ENCODE measurements at regions not wholly inside any gene's neighbourhood (a gene's known extent, or its start where the extent isn't known, plus 50 kb on each side); places are given as distances from the start of the nearest gene placed in this dataset.

- Histone ChIP-seq H3K27ac (ENCODE audit: low read length) (no peak overlapping the region), H3K36me3 (ENCODE audit: control insufficient read depth in 1 of 2, insufficient read depth in 2 of 2, low read length in 2 of 2) (no peaks in the 10 kb centered on the region), H3K4me1 (ENCODE audit: control insufficient read depth in 1 of 2, insufficient read depth in 2 of 2, low read length in 2 of 2) (no peaks in the 10 kb centered on the region), H3K9me3 (ENCODE audit: control insufficient read depth in 1 of 2, low read length in 2 of 2) (no peaks in the 10 kb centered on the region), H3K27me3 (ENCODE audit: low read depth, low read length) (no peaks in the 10 kb centered on the region), H3K4me3 (ENCODE audit: low read depth in 1 of 2, low read length in 2 of 2) (no peak overlapping the region)
Observed at GRCh38 chr12:111158992-111159391, 209.9 kb downstream of the PHETA1 start.

- no peaks in the 10 kb centered on the region for H3K27me3 ChIP-seq (ENCODE audit: low read depth, low read length)
- no peak overlapping the region for H3K27ac ChIP-seq (ENCODE audit: low read length)
- no peaks in the 10 kb centered on the region for H3K9me3 ChIP-seq (ENCODE audit: control insufficient read depth in 1 of 2, low read length in 2 of 2)
- H3K4me1 ChIP-seq (ENCODE audit: control insufficient read depth in 1 of 2, insufficient read depth in 2 of 2, low read length in 2 of 2): no peaks in the 10 kb centered on the region
- no peaks in the 10 kb centered on the region for H3K36me3 ChIP-seq (ENCODE audit: control insufficient read depth in 1 of 2, insufficient read depth in 2 of 2, low read length in 2 of 2)
- no peak overlapping the region for H3K4me3 ChIP-seq (ENCODE audit: low read depth in 1 of 2, low read length in 2 of 2)
Observed at GRCh38 chr12:111157486-111157885, 211.4 kb downstream of the PHETA1 start.

DNA sequence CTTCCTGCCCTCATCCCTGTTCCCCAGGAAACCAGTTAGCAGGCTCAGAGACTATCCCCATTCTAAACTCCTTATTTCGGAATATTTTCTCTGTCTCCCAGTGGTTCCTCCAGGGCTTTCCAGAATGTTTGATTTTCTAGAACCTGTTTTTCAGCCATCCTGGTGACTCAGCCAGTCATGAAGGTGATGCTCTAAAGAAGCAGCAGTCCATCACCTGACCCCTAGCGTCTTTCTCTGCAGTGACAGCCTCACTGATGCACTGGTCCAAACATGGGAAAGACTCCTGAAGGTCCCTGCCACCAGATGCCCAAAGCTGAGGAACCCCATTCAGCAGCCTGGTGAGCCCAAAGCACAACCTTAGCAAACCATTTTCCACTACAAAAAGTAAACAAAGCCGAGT, 212.6 kb downstream of the PHETA1 start:
- H3K9me3 ChIP-seq (ENCODE audit: control insufficient read depth in 1 of 2, low read length in 2 of 2): no peaks in the 10 kb centered on the region
- no peaks in the 10 kb centered on the region for H3K36me3 ChIP-seq (ENCODE audit: control insufficient read depth in 1 of 2, insufficient read depth in 2 of 2, low read length in 2 of 2)
- no peaks in the 10 kb centered on the region for H3K27me3 ChIP-seq (ENCODE audit: low read depth, low read length)
- no peak overlapping the region for H3K4me3 ChIP-seq (ENCODE audit: low read depth in 1 of 2, low read length in 2 of 2)
- no peaks in the 10 kb centered on the region for H3K4me1 ChIP-seq (ENCODE audit: control insufficient read depth in 1 of 2, insufficient read depth in 2 of 2, low read length in 2 of 2)
- no peak overlapping the region for H3K27ac ChIP-seq (ENCODE audit: low read length)

DNA sequence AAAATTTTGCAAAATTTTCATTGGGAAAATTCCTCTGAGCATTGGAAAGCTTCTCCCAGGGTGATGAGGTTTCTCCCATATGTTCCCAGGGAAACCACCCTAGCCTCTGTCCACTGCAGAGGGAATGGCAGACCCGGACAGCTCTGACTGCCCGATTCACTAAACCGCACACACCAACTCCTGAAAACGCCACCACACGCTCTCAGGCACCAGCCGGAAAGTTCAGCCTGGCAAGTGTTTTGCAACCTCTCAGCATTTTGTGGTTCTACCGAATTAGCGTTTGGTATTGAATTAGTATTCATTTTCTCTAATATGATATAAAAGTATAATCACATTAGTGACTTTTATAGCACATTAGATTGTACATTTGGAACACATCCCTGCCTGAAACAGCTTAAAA, 213.4 kb downstream of the PHETA1 start:
- Histone ChIP-seq H3K4me3 (ENCODE audit: low read depth in 1 of 2, low read length in 2 of 2) (no peak overlapping the region), H3K36me3 (ENCODE audit: control insufficient read depth in 1 of 2, insufficient read depth in 2 of 2, low read length in 2 of 2) (no peaks in the 10 kb centered on the region), H3K4me1 (ENCODE audit: control insufficient read depth in 1 of 2, insufficient read depth in 2 of 2, low read length in 2 of 2) (no peaks in the 10 kb centered on the region), H3K27me3 (ENCODE audit: low read depth, low read length) (no peaks in the 10 kb centered on the region), H3K27ac (ENCODE audit: low read length) (no peak overlapping the region), H3K9me3 (ENCODE audit: control insufficient read depth in 1 of 2, low read length in 2 of 2) (no peaks in the 10 kb centered on the region)

DNA sequence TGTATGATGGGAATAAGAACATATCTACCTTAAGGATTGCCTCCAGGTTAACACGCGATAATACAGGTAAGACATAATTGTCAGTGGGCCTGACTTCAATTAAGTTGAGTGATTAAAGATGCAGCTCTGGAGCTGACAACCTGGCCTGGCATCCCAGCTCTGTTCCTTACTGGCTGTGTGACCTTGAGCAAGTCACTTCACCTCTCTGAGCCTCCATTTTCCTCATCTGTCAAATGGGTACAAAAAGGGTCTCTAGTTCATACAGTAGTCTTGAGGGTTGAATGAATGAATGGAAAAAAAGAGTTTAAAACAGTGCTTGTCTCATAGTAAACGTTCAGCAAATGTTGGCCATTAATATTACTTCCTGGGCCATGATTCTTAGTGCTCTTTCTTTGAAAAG, 213.9 kb downstream of the PHETA1 start:
- Histone ChIP-seq H3K4me3 (ENCODE audit: low read depth in 1 of 2, low read length in 2 of 2) (no peak overlapping the region), H3K36me3 (ENCODE audit: control insufficient read depth in 1 of 2, insufficient read depth in 2 of 2, low read length in 2 of 2) (no peaks in the 10 kb centered on the region), H3K27me3 (ENCODE audit: low read depth, low read length) (no peaks in the 10 kb centered on the region), H3K9me3 (ENCODE audit: control insufficient read depth in 1 of 2, low read length in 2 of 2) (no peaks in the 10 kb centered on the region), H3K4me1 (ENCODE audit: control insufficient read depth in 1 of 2, insufficient read depth in 2 of 2, low read length in 2 of 2) (peaks cover 0 to under 1% of the 10 kb centered on the region in 2 donors), H3K27ac (ENCODE audit: low read length) (no peak overlapping the region)

DNA sequence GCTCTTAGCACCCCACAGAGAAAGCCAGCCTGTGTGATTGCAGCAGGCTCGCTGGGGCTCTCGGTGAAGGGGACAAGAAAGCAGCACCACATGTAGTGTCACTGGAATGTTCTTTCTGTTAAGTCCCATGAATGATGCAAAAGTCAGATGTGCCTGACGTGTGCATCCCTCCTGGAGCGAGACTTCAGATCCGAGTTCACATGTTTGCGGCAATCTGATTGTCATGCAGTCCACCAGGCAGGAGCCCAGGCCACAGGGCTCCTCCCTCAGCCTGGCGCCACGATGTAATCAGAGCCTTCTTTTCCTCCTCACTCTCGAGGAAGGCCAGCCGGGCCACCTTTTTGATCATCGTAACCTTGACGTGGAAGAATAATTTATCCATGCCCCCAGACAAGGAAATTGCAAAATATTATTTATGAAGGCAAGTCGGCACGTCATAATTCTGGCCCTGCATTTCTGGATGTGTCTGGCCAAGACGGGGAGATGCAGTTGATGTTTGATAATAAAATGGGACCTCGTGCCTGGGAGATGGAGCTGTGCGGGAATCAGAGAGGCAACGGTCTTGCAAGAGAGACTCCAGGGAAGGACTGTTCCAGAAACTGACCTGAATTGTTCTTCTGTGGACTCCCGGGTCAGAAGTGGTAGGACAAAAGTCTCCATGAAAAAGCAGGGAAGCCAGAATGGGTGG, 214.6 kb downstream of the PHETA1 start:
- H3K4me3 ChIP-seq (ENCODE audit: low read depth in 1 of 2, low read length in 2 of 2): no peak overlapping the region
- peaks cover 0 to 4% of the 10 kb centered on the region in 2 donors for H3K4me1 ChIP-seq (ENCODE audit: control insufficient read depth in 1 of 2, insufficient read depth in 2 of 2, low read length in 2 of 2)
- no peak overlapping the region for H3K27ac ChIP-seq (ENCODE audit: low read length)
- H3K9me3 ChIP-seq (ENCODE audit: control insufficient read depth in 1 of 2, low read length in 2 of 2): no peaks in the 10 kb centered on the region
- no peaks in the 10 kb centered on the region for H3K27me3 ChIP-seq (ENCODE audit: low read depth, low read length)
- H3K36me3 ChIP-seq (ENCODE audit: control insufficient read depth in 1 of 2, insufficient read depth in 2 of 2, low read length in 2 of 2): no peaks in the 10 kb centered on the region

- Histone ChIP-seq H3K9me3 (ENCODE audit: control insufficient read depth in 1 of 2, low read length in 2 of 2) (no peaks in the 10 kb centered on the region), H3K36me3 (ENCODE audit: control insufficient read depth in 1 of 2, insufficient read depth in 2 of 2, low read length in 2 of 2) (no peaks in the 10 kb centered on the region), H3K27ac (ENCODE audit: low read length) (no peak overlapping the region), H3K4me1 (ENCODE audit: control insufficient read depth in 1 of 2, insufficient read depth in 2 of 2, low read length in 2 of 2) (peaks cover 0 to 4% of the 10 kb centered on the region in 2 donors), H3K27me3 (ENCODE audit: low read depth, low read length) (no peaks in the 10 kb centered on the region), H3K4me3 (ENCODE audit: low read depth in 1 of 2, low read length in 2 of 2) (no peak overlapping the region)
Observed at GRCh38 chr12:111152561-111152960, 216.3 kb downstream of the PHETA1 start.

DNA sequence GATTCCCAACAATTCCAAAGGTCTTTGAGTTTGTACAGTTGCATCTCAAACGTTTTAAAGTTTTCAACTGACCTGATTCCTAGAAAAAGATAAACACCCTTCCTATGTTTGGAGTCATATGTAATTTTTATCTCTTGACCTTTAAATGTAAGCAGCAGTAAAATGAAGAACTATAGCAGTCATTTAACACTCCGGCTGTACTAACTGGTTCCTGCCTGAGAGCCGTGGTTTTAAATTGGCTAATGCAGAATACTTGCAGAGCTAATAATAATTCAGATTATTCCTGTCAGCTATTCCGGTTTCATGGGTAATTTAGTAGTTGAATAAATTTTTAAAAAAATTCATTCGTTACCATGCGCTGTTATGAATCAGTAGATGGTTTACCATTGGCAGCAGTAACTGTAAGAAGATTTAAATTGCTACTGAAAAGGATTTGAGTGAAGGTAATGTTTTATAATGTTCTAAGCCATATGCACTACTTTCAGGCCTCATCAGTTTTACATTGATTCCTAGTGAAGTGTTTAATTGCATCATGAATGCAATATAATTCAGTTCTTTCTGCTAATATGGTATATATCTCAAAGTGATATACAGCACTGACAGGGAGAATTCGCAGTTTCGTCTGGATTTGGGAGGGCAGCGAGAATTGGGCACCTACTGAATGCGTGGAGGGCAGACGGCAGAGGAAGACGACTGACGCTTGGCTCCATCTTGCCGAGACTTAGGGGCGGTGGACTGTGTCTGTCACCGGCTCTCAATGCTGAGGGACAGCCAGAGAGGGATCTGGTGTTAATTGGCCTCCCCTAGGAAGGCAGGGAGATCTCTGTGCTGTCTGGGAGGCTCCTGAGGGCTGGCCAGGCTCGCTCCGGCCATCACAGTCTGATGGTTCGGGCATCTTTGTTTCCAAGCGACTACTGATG, 217.7 kb downstream of the PHETA1 start:
- no peak overlapping the region for H3K27ac ChIP-seq (ENCODE audit: low read length)
- no peaks in the 10 kb centered on the region for H3K9me3 ChIP-seq (ENCODE audit: control insufficient read depth in 1 of 2, low read length in 2 of 2)
- H3K4me1 ChIP-seq (ENCODE audit: control insufficient read depth in 1 of 2, insufficient read depth in 2 of 2, low read length in 2 of 2): peaks cover 0 to 4% of the 10 kb centered on the region in 2 donors
- H3K36me3 ChIP-seq (ENCODE audit: control insufficient read depth in 1 of 2, insufficient read depth in 2 of 2, low read length in 2 of 2): no peaks in the 10 kb centered on the region
- H3K4me3 ChIP-seq (ENCODE audit: low read depth in 1 of 2, low read length in 2 of 2): no peak overlapping the region
- H3K27me3 ChIP-seq (ENCODE audit: low read depth, low read length): no peaks in the 10 kb centered on the region

GRCh38 chr12:111150360-111150759, 218.5 kb downstream of the PHETA1 start:
- no peak overlapping the region for H3K27ac ChIP-seq (ENCODE audit: low read length)
- peaks cover 0 to 4% of the 10 kb centered on the region in 2 donors for H3K4me1 ChIP-seq (ENCODE audit: control insufficient read depth in 1 of 2, insufficient read depth in 2 of 2, low read length in 2 of 2)
- H3K36me3 ChIP-seq (ENCODE audit: control insufficient read depth in 1 of 2, insufficient read depth in 2 of 2, low read length in 2 of 2): no peaks in the 10 kb centered on the region
- no peaks in the 10 kb centered on the region for H3K9me3 ChIP-seq (ENCODE audit: control insufficient read depth in 1 of 2, low read length in 2 of 2)
- H3K27me3 ChIP-seq (ENCODE audit: low read depth, low read length): no peaks in the 10 kb centered on the region
- no peak overlapping the region for H3K4me3 ChIP-seq (ENCODE audit: low read depth in 1 of 2, low read length in 2 of 2)

- no peaks in the 10 kb centered on the region for H3K9me3 ChIP-seq (ENCODE audit: control insufficient read depth in 1 of 2, low read length in 2 of 2)
- H3K4me1 ChIP-seq (ENCODE audit: control insufficient read depth in 1 of 2, insufficient read depth in 2 of 2, low read length in 2 of 2): peaks cover 0 to 6% of the 10 kb centered on the region in 2 donors
- no peaks in the 10 kb centered on the region for H3K27me3 ChIP-seq (ENCODE audit: low read depth, low read length)
- H3K27ac ChIP-seq (ENCODE audit: low read length): no peak overlapping the region
- H3K4me3 ChIP-seq (ENCODE audit: low read depth in 1 of 2, low read length in 2 of 2): no peak overlapping the region
- no peaks in the 10 kb centered on the region for H3K36me3 ChIP-seq (ENCODE audit: control insufficient read depth in 1 of 2, insufficient read depth in 2 of 2, low read length in 2 of 2)
Observed at GRCh38 chr12:111149299-111149698, 219.6 kb downstream of the PHETA1 start.

- Histone ChIP-seq H3K4me1 (ENCODE audit: control insufficient read depth in 1 of 2, insufficient read depth in 2 of 2, low read length in 2 of 2) (peaks cover 0 to 17% of the 10 kb centered on the region in 2 donors), H3K9me3 (ENCODE audit: control insufficient read depth in 1 of 2, low read length in 2 of 2) (no peaks in the 10 kb centered on the region), H3K27ac (ENCODE audit: low read length) (no peak overlapping the region), H3K4me3 (ENCODE audit: low read depth in 1 of 2, low read length in 2 of 2) (no peak overlapping the region), H3K36me3 (ENCODE audit: control insufficient read depth in 1 of 2, insufficient read depth in 2 of 2, low read length in 2 of 2) (no peaks in the 10 kb centered on the region), H3K27me3 (ENCODE audit: low read depth, low read length) (no peaks in the 10 kb centered on the region)
Observed at GRCh38 chr12:111148005-111148404, 220.9 kb downstream of the PHETA1 start.

All from muscle layer of duodenum (tissue), 2 donors.